ENCODE measurements at regions not wholly inside any gene's neighbourhood (a gene's known extent, or its start where the extent isn't known, plus 50 kb on each side); places are given as distances from the start of the nearest gene placed in this dataset.
"Not testable (repeated sequence)": the region's sequence is repeated elsewhere in the genome, so short reads cannot be mapped to it uniquely, and the experiment has no call there.

GRCh38 chr2:3117650-3118216, 259.9 kb downstream of the EIPR1 start:
- DNase-seq (ENCODE audit: low spot score): no peak
- in situ Hi-C loops (cut with HindIII; ENCODE audit: low sequenced_read_pairs): no loop called here

GRCh38 chr2:3116371-3116770, 261.2 kb downstream of the EIPR1 start:
- DNase-seq (ENCODE audit: low spot score): no peak
- in situ Hi-C loops (cut with HindIII; ENCODE audit: low sequenced_read_pairs): no loop called here

GRCh38 chr2:3115301-3116042, 262.1 kb downstream of the EIPR1 start:
- no peak for DNase-seq (ENCODE audit: low spot score)

GRCh38 chr2:3114406-3115185, 263.0 kb downstream of the EIPR1 start:
- DNase-seq (ENCODE audit: low spot score): no peak
- in situ Hi-C loops (cut with HindIII; ENCODE audit: low sequenced_read_pairs): no loop called here

More at GRCh38 chr2:3115301-3116042, 262.1 kb downstream of the EIPR1 start:
- in situ Hi-C loops (cut with HindIII; ENCODE audit: low sequenced_read_pairs): no loop called here

- no peak for DNase-seq (ENCODE audit: low spot score)
- in situ Hi-C loops (cut with HindIII; ENCODE audit: low sequenced_read_pairs): no loop called here
These were observed 263.8 kb downstream of the EIPR1 start for GRCh38 chr2:3113769-3114168.

GRCh38 chr2:3113122-3113521, 264.5 kb downstream of the EIPR1 start:
- no peak for DNase-seq (ENCODE audit: low spot score)
- in situ Hi-C loops (cut with HindIII; ENCODE audit: low sequenced_read_pairs): no loop called here

GRCh38 chr2:3112553-3112952, 265.1 kb downstream of the EIPR1 start:
- in situ Hi-C loops (cut with HindIII; ENCODE audit: low sequenced_read_pairs): no loop called here

GRCh38 chr2:3112131-3112530, 265.5 kb downstream of the EIPR1 start:
- no peak for DNase-seq (ENCODE audit: low spot score)
- in situ Hi-C loops (cut with HindIII; ENCODE audit: low sequenced_read_pairs): no loop called here

More at GRCh38 chr2:3112553-3112952, 265.1 kb downstream of the EIPR1 start:
- DNase-seq (ENCODE audit: low spot score): no peak

GRCh38 chr2:3110994-3111666, 266.5 kb downstream of the EIPR1 start:
- in situ Hi-C loops (cut with HindIII; ENCODE audit: low sequenced_read_pairs): no loop called here

GRCh38 chr2:3110555-3110954, 267.1 kb downstream of the EIPR1 start:
- no peak for DNase-seq (ENCODE audit: low spot score)
- in situ Hi-C loops (cut with HindIII; ENCODE audit: low sequenced_read_pairs): no loop called here

More at GRCh38 chr2:3110994-3111666, 266.5 kb downstream of the EIPR1 start:
- DNase-seq (ENCODE audit: low spot score): no peak

GRCh38 chr2:3108710-3109702, 268.6 kb downstream of the EIPR1 start:
- in situ Hi-C loops (cut with HindIII; ENCODE audit: low sequenced_read_pairs): no loop called here
- DNase-seq (ENCODE audit: low spot score): no peak

GRCh38 chr2:3108105-3108504, 269.5 kb downstream of the EIPR1 start:
- no peak for DNase-seq (ENCODE audit: low spot score)

GRCh38 chr2:3107567-3107966, 270.1 kb downstream of the EIPR1 start:
- no peak for DNase-seq (ENCODE audit: low spot score)
- in situ Hi-C loops (cut with HindIII; ENCODE audit: low sequenced_read_pairs): no loop called here

More at GRCh38 chr2:3108105-3108504, 269.5 kb downstream of the EIPR1 start:
- in situ Hi-C loops (cut with HindIII; ENCODE audit: low sequenced_read_pairs): no loop called here

- DNase-seq (ENCODE audit: low spot score): no peak
- in situ Hi-C loops (cut with HindIII; ENCODE audit: low sequenced_read_pairs): no loop called here
These were observed 271.6 kb downstream of the EIPR1 start for GRCh38 chr2:3105814-3106569.

- DNase-seq (ENCODE audit: low spot score); in situ Hi-C loops (cut with HindIII; ENCODE audit: low sequenced_read_pairs): not testable (repeated sequence)
These were observed 272.4 kb downstream of the EIPR1 start for GRCh38 chr2:3104958-3105813.

- DNase-seq (ENCODE audit: low spot score): no peak
- in situ Hi-C loops (cut with HindIII; ENCODE audit: low sequenced_read_pairs): no loop called here
These were observed 273.4 kb downstream of the EIPR1 start for GRCh38 chr2:3104261-3104660.
